ENCODE measurements at regions not wholly inside any gene's neighbourhood (a gene's known extent, or its start where the extent isn't known, plus 50 kb on each side); places are given as distances from the start of the nearest gene placed in this dataset.

DNA sequence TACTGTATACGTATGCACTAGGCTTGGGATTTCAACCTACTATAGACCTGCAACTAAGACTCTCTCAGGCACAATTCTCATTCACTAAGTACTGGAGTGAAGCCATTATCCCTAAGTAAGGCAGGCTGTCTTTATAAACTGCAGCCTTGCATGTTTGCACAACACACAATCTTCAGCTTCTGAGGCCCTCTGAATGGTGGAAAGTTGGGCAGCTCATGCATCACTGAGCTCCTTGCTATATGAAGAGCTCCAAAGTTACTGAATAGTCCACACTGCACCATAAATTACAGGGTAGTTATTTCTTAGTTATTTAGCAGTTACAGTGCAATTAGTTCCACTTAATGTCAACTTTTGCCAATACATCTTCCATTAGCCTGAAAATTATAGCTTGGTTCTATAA lies 384.6 kb downstream of the BRINP1 start:
- H3K9me3 ChIP-seq (ENCODE audit: control insufficient read depth, low read length): no peaks in the 10 kb centered on the region
- 92 to 100% methylated on average over 1 of the region's 1 CpG for WGBS, 2 experiments (ENCODE audit: insufficient coverage in 1 of 2, insufficient read length in 1 of 2)
- H3K9me3 Mint-ChIP-seq: no peaks in the 10 kb centered on the region
- no peak overlapping the region for H3K4me3 Mint-ChIP-seq
- no peak overlapping the region for H3K9ac ChIP-seq (ENCODE audit: extremely low read depth, low read length, poor library complexity, severe bottlenecking)
- no peak overlapping the region for H3K27ac ChIP-seq (ENCODE audit: low read depth, low read length)
- H3K27me3 Mint-ChIP-seq (ENCODE audit: insufficient read depth): no peaks in the 10 kb centered on the region
- DNase-seq: no peak
- H3K4me1 Mint-ChIP-seq: peaks cover 26% of the 10 kb centered on the region
- no peak overlapping the region for H3K4me3 ChIP-seq (ENCODE audit: low read length)
- H3K27me3 ChIP-seq (ENCODE audit: control insufficient read depth, insufficient read depth, low read length, poor library complexity, severe bottlenecking): no peaks in the 10 kb centered on the region
- TF ChIP-seq CTCF (conservative IDR thresholded peaks at IDR 0.05): no peak
- no peaks in the 10 kb centered on the region for H3K36me3 ChIP-seq (ENCODE audit: control insufficient read depth, insufficient read depth, low read length)
- H3K4me1 ChIP-seq (ENCODE audit: control insufficient read depth, insufficient read depth, low read length): peaks cover 6% of the 10 kb centered on the region
- no peaks in the 10 kb centered on the region for H3K36me3 Mint-ChIP-seq (ENCODE audit: low read depth)
- H3K27ac Mint-ChIP-seq: no peak overlapping the region

DNA sequence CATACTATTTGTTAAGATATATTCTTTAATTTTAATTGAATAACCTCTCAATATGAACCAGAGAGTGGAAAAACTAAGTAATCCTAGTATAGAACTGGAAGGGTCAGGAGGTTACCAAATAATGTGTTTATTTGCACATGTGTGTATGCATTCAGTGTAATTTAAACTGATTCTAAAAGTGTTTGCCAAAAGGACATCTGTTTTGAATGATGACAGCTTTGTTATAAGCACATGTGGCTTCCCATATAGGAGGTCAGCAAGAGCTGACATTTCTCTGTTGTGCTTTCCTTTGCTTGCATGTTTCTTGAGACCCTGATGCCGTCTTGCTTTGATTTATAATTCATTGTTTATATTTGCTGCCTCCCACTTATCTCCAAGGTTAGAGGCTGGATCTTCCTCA lies 383.4 kb downstream of the BRINP1 start:
- no peak for TF ChIP-seq CTCF (conservative IDR thresholded peaks at IDR 0.05)
- Mint-ChIP-seq H3K4me3 (no peak overlapping the region), H3K27me3 (ENCODE audit: insufficient read depth) (no peaks in the 10 kb centered on the region), H3K27ac (no peak overlapping the region), H3K36me3 (ENCODE audit: low read depth) (no peaks in the 10 kb centered on the region), H3K4me1 (peaks cover 22% of the 10 kb centered on the region), H3K9me3 (no peaks in the 10 kb centered on the region)
- peaks cover 6% of the 10 kb centered on the region for H3K4me1 ChIP-seq (ENCODE audit: control insufficient read depth, insufficient read depth, low read length)
- 92% methylated on average over 1 of the region's 1 CpG; no CpG with 5 or more reads in 1 of the 2 experiments for WGBS, 2 experiments (ENCODE audit: insufficient coverage in 1 of 2, insufficient read length in 1 of 2)
- H3K36me3 ChIP-seq (ENCODE audit: control insufficient read depth, insufficient read depth, low read length): no peaks in the 10 kb centered on the region
- H3K27ac ChIP-seq (ENCODE audit: low read depth, low read length): no peak overlapping the region
- H3K9ac ChIP-seq (ENCODE audit: extremely low read depth, low read length, poor library complexity, severe bottlenecking): no peak overlapping the region
- no peak overlapping the region for H3K4me3 ChIP-seq (ENCODE audit: low read length)
- H3K9me3 ChIP-seq (ENCODE audit: control insufficient read depth, low read length): no peaks in the 10 kb centered on the region
- no peak for DNase-seq
- no peaks in the 10 kb centered on the region for H3K27me3 ChIP-seq (ENCODE audit: control insufficient read depth, insufficient read depth, low read length, poor library complexity, severe bottlenecking)

GRCh38 chr9:118987167-118987566 lies 382.1 kb downstream of the BRINP1 start:
- Mint-ChIP-seq H3K4me3 (no peak overlapping the region), H3K36me3 (ENCODE audit: low read depth) (no peaks in the 10 kb centered on the region), H3K27me3 (ENCODE audit: insufficient read depth) (no peaks in the 10 kb centered on the region), H3K9me3 (no peaks in the 10 kb centered on the region), H3K4me1 (peaks cover 17% of the 10 kb centered on the region), H3K27ac (no peak overlapping the region)
- no peak for TF ChIP-seq CTCF (conservative IDR thresholded peaks at IDR 0.05)
- no peaks in the 10 kb centered on the region for H3K27me3 ChIP-seq (ENCODE audit: control insufficient read depth, insufficient read depth, low read length, poor library complexity, severe bottlenecking)
- DNase-seq: no peak
- H3K36me3 ChIP-seq (ENCODE audit: control insufficient read depth, insufficient read depth, low read length): no peaks in the 10 kb centered on the region
- H3K9ac ChIP-seq (ENCODE audit: extremely low read depth, low read length, poor library complexity, severe bottlenecking): no peak overlapping the region
- H3K27ac ChIP-seq (ENCODE audit: low read depth, low read length): no peak overlapping the region
- peaks cover 6% of the 10 kb centered on the region for H3K4me1 ChIP-seq (ENCODE audit: control insufficient read depth, insufficient read depth, low read length)
- no peaks in the 10 kb centered on the region for H3K9me3 ChIP-seq (ENCODE audit: control insufficient read depth, low read length)
- 94% methylated on average over 3 of the region's 4 CpGs; no CpG with 5 or more reads in 1 of the 2 experiments for WGBS, 2 experiments (ENCODE audit: insufficient coverage in 1 of 2, insufficient read length in 1 of 2)
- H3K4me3 ChIP-seq (ENCODE audit: low read length): no peak overlapping the region

Measured in endodermal cell (in vitro differentiated cells).